ENCODE measurements at regions not wholly inside any gene's neighbourhood (a gene's known extent, or its start where the extent isn't known, plus 50 kb on each side); places are given as distances from the start of the nearest gene placed in this dataset.

DNA sequence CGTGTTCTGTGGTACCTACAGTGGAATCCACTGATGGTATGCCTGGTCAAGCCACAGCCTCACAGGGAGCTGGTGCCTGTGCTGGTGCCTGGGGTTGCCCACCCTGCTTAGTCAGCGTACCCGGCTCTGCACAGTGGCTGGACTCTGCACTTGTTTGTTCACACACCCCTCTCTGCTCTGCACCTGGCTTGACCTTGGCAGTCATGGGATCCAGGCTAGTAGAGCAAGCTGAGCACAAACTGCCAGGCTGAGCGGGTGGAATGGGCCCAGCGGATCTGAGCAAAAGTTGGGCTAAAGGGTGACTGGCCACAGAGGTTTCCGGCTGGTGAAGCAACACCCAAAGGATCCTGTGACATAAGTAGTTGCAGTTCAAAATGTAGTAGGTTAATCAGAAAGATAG, 163.5 kb downstream of the CDH19 start (continued):
- TF ChIP-seq SRSF9 (IDR thresholded peaks at IDR 0.05; ENCODE audit: borderline replicate concordance, insufficient read depth, low read depth, low read length, poor library complexity, severe bottlenecking), result no peak
- TF ChIP-seq ZBTB42 (CRISPR knock-in tag; IDR thresholded peaks at IDR 0.05), result no peak
- TF ChIP-seq ZNF430 (CRISPR knock-in tag; IDR thresholded peaks at IDR 0.05), result 0 out of 2 replicates have a peak, but pooled peaks have one; percentile 55
- TF ChIP-seq SP140L (CRISPR knock-in tag; IDR thresholded peaks at IDR 0.05; ENCODE audit: borderline replicate concordance), result no peak
- no peak for TF ChIP-seq PLRG1 (conservative IDR thresholded peaks at IDR 0.05)
- TF ChIP-seq FOXM1 (CRISPR knock-in tag; IDR thresholded peaks at IDR 0.05), result no peak
- TF ChIP-seq, protein P1, sequence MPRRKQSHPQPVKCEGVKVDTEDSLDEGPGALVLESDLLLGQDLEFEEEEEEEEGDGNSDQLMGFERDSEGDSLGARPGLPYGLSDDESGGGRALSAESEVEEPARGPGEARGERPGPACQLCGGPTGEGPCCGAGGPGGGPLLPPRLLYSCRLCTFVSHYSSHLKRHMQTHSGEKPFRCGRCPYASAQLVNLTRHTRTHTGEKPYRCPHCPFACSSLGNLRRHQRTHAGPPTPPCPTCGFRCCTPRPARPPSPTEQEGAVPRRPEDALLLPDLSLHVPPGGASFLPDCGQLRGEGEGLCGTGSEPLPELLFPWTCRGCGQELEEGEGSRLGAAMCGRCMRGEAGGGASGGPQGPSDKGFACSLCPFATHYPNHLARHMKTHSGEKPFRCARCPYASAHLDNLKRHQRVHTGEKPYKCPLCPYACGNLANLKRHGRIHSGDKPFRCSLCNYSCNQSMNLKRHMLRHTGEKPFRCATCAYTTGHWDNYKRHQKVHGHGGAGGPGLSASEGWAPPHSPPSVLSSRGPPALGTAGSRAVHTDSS (CRISPR knock-in tag; conservative IDR thresholded peaks at IDR 0.05), result no peak
- peak; percentile 22; the same call in 1 of the 2 replicates for TF ChIP-seq MYC (CRISPR knock-in tag; IDR thresholded peaks at IDR 0.05; ENCODE audit: borderline replicate concordance)
- peak; percentile 84 for TF ChIP-seq MAFG (CRISPR knock-in tag; IDR thresholded peaks at IDR 0.05)
- no peak for TF ChIP-seq AGO1 (IDR thresholded peaks at IDR 0.05; ENCODE audit: low read depth, low read length, poor library complexity, severe bottlenecking)
- TF ChIP-seq, protein P2, sequence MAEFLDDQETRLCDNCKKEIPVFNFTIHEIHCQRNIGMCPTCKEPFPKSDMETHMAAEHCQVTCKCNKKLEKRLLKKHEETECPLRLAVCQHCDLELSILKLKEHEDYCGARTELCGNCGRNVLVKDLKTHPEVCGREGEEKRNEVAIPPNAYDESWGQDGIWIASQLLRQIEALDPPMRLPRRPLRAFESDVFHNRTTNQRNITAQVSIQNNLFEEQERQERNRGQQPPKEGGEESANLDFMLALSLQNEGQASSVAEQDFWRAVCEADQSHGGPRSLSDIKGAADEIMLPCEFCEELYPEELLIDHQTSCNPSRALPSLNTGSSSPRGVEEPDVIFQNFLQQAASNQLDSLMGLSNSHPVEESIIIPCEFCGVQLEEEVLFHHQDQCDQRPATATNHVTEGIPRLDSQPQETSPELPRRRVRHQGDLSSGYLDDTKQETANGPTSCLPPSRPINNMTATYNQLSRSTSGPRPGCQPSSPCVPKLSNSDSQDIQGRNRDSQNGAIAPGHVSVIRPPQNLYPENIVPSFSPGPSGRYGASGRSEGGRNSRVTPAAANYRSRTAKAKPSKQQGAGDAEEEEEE (CRISPR knock-in tag; IDR thresholded peaks at IDR 0.05; ENCODE audit: borderline replicate concordance), result no peak
- TF ChIP-seq, protein P3, sequence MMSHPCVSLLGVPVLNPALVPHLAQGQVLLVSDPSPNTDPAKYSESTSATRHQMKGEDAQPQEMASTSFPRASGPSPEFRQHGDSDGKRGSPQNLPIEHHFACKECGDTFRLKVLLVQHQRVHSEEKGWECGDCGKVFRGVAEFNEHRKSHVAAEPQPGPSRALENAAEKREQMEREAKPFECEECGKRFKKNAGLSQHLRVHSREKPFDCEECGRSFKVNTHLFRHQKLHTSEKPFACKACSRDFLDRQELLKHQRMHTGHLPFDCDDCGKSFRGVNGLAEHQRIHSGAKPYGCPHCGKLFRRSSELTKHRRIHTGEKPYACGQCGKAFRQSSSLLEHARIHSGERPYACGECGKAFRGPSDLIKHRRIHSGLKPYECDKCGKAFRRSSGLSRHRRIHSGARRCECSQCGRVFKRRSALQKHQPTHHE (CRISPR knock-in tag; IDR thresholded peaks at IDR 0.05; ENCODE audit: borderline replicate concordance), result no peak
- TF ChIP-seq TAF15 (IDR thresholded peaks at IDR 0.05; ENCODE audit: low read depth, low read length, poor library complexity, severe bottlenecking), result no peak
- TF ChIP-seq, protein P4, sequence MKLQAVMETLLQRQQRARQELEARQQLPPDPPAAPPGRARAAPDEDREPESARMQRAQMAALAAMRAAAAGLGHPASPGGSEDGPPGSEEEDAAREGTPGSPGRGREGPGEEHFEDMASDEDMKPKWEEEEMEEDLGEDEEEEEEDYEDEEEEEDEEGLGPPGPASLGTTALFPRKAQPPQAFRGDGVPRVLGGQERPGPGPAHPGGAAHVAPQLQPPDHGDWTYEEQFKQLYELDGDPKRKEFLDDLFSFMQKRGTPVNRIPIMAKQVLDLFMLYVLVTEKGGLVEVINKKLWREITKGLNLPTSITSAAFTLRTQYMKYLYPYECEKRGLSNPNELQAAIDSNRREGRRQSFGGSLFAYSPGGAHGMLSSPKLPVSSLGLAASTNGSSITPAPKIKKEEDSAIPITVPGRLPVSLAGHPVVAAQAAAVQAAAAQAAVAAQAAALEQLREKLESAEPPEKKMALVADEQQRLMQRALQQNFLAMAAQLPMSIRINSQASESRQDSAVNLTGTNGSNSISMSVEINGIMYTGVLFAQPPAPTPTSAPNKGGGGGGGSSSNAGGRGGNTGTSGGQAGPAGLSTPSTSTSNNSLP (IDR thresholded peaks at IDR 0.05; ENCODE audit: low read depth, low read length), result no peak
- no peak for TF ChIP-seq ZNF598 (CRISPR knock-in tag; IDR thresholded peaks at IDR 0.05; ENCODE audit: borderline replicate concordance)
- peak in 1 of 2 experiments; percentile 37; a peak in 1 of 4 replicates for TF ChIP-seq EP300 (IDR thresholded peaks at IDR 0.05; ENCODE audit: low read depth in 2 of 2, low read length in 2 of 2)
- TF ChIP-seq EP300 (CRISPR knock-in tag; IDR thresholded peaks at IDR 0.05; ENCODE audit: borderline replicate concordance), result peak; percentile 46; the same call in 1 of the 2 replicates
- TF ChIP-seq HOXD1 (CRISPR knock-in tag; IDR thresholded peaks at IDR 0.05), result no peak
- TF ChIP-seq TBX2 (CRISPR knock-in tag; IDR thresholded peaks at IDR 0.05; ENCODE audit: borderline replicate concordance), result peak; percentile 57; the same call in 1 of the 2 replicates
- TF ChIP-seq KDM5A (IDR thresholded peaks at IDR 0.05; ENCODE audit: borderline replicate concordance, low read length), result no peak
- no peak for TF ChIP-seq NONO (IDR thresholded peaks at IDR 0.05)
- TF ChIP-seq NONO (CRISPR knock-in tag; conservative IDR thresholded peaks at IDR 0.05), result 0 out of 2 replicates have a peak, but pooled peaks have one; percentile 64
- TF ChIP-seq SMAD1 (CRISPR knock-in tag; IDR thresholded peaks at IDR 0.05; ENCODE audit: borderline replicate concordance, low read depth), result no peak
- no peak for TF ChIP-seq ZNF558 (CRISPR knock-in tag; IDR thresholded peaks at IDR 0.05; ENCODE audit: borderline replicate concordance)
- no peak for TF ChIP-seq ZNF234 (CRISPR knock-in tag; conservative IDR thresholded peaks at IDR 0.05)
- TF ChIP-seq ZSCAN25 (CRISPR knock-in tag; IDR thresholded peaks at IDR 0.05), result peak; percentile 65; the same call in 1 of the 2 replicates
